DMS 273 (cell line): ENCODE measurements at regions not wholly inside any gene's neighbourhood (a gene's known extent, or its start where the extent isn't known, plus 50 kb on each side); places are given as distances from the start of the nearest gene placed in this dataset.

Experiments used
- DNase-seq: peaks from one replicate; lab custom pipeline; 2025; ENCODE audit not compliant: unreplicated experiment; lab: John Stamatoyannopoulos, UW

DNA sequence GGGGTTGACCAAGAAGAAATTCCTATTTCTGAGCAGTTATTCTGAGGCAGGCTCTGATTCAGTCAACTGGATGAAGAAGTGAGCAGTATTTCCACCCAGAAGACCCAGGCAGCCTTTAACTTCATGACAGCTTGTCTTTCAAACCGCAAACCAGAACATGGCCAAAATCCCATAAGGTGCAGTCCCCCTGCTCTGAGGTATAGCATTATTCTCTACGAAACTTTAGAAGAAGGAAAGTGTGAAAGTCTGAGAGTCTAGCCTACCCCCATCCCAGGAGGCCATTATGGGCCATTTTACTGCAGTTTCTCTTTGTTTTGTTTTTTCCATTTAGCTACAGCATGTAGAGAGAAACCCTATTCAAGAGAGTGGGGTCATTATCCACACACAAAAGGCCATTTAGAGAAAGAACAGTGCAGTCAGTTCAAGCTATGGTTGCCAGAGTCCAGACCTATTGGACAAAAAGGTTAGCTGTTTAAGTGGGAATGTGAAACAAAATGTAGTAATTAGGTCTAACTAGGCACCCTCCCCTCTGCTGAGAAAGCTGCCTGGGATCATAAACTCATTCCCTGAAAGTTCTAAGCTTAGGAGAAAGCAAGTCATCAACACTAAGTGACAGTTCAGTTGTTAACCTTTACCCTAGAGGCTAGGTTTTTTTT lies 52.1 kb upstream of the RASGEF1B start:
- no peak for DNase-seq

DNA sequence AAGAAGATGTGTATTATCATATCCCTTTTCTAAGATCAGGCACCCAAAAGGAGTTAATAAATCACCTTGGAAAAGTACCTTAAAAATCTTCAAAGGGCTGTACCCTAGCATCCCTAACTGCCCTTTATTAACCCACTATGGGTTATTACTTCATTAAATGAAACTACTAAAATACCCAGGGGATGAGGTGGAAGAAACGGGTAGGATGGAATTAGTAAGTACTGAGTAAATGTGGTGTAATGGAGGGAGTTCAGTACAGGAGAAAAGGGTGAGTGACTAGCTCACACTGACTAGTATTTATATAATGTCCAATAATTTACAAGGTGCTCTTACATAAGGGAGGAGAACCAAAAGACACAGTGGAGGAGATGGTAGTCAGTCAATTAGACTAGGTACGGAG lies 51.0 kb upstream of the RASGEF1B start:
- no peak for DNase-seq

DNA sequence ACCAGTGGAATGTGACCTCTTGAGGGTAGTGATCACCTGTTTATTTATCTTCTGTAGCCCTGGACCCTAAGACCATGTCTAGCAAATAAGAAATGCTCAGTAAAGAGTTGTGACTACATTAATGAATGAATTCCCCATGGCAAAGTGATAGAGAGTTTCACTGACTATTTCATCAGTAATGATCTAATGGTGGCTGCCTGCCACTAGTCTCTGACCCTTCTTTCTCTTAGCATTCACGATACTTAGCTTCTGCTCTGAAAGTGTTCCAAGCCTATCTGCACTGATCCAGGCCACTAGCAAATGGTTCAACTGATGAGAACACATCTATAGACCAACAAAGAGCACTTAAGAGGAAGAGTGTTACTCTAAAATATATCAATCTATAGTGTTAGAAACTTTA lies 50.0 kb upstream of the RASGEF1B start:
- DNase-seq: no peak
